MCF 10A (cell line): ENCODE measurements at regions not wholly inside any gene's neighbourhood (a gene's known extent, or its start where the extent isn't known, plus 50 kb on each side); places are given as distances from the start of the nearest gene placed in this dataset.

Source experiments
- BruUV-seq: library from RNA; stranded (reverse); fragments of 400-500 nt; replicated peaks from 2 replicates; lab custom pipeline; 2021; lab: Mats Ljungman, UMichigan
- CTCF ChIA-PET: fragments of 300-600 bp; sonication (Branson Sonifier 250); formaldehyde crosslinking; extraction: SDS; loops from one replicate; lab custom pipeline; 2021; ENCODE audit warnings: antibody characterized with exemption, inconsistent platforms; lab: Yijun Ruan, JAX
- POLR2A ChIA-PET: fragments of 300-600, 350-650 bp; sonication (Branson Sonifier 250); formaldehyde crosslinking; extraction: SDS; loops from one replicate; lab custom pipeline; 2020; ENCODE audit warnings: antibody characterized with exemption, inconsistent platforms; lab: Yijun Ruan, JAX
- DNase-seq: peaks from one replicate; pipeline ENCODE4 v3.0.0-alpha.2; 2018; ENCODE audit not compliant: unreplicated experiment
- H3K27ac Mint-ChIP-seq: one replicate; pipeline ENCODE4 v1.8.0; 2022; ENCODE audit warnings: mild to moderate bottlenecking, low read depth, mixed read lengths; ENCODE audit not compliant: unreplicated experiment
- H3K27me3 Mint-ChIP-seq: one replicate; pipeline ENCODE4 v1.8.0; 2022; ENCODE audit warnings: mixed read lengths; ENCODE audit not compliant: insufficient read depth, unreplicated experiment
- H3K36me3 Mint-ChIP-seq: one replicate; pipeline ENCODE4 v1.8.0; 2022; ENCODE audit warnings: mild to moderate bottlenecking, moderate library complexity, mixed read lengths; ENCODE audit not compliant: insufficient read depth, unreplicated experiment
- H3K4me1 Mint-ChIP-seq: one replicate; pipeline ENCODE4 v1.8.0; 2022; ENCODE audit warnings: mixed read lengths; ENCODE audit not compliant: insufficient read depth, unreplicated experiment
- H3K4me3 Mint-ChIP-seq: one replicate; pipeline ENCODE4 v1.8.0; 2022; ENCODE audit warnings: mild to moderate bottlenecking, moderate library complexity, mixed read lengths; ENCODE audit not compliant: unreplicated experiment
- H3K9me3 Mint-ChIP-seq: one replicate; pipeline ENCODE4 v1.8.0; 2022; ENCODE audit warnings: mixed read lengths; ENCODE audit not compliant: unreplicated experiment
- intact Hi-C: fragments of 100-400 bp; cut with micrococcal nuclease; formaldehyde crosslinking; loops from 2 replicates; pipeline ENCODE4 v1.14.1; 2022
- TF ChIP-seq, protein P1 (sequence below): fragments of 200-600 bp; IDR thresholded peaks from one replicate; pipeline ENCODE4 v1.8.0; 2022; ENCODE audit warnings: antibody characterized with exemption, mild to moderate bottlenecking; ENCODE audit not compliant: unreplicated experiment

DNA sequence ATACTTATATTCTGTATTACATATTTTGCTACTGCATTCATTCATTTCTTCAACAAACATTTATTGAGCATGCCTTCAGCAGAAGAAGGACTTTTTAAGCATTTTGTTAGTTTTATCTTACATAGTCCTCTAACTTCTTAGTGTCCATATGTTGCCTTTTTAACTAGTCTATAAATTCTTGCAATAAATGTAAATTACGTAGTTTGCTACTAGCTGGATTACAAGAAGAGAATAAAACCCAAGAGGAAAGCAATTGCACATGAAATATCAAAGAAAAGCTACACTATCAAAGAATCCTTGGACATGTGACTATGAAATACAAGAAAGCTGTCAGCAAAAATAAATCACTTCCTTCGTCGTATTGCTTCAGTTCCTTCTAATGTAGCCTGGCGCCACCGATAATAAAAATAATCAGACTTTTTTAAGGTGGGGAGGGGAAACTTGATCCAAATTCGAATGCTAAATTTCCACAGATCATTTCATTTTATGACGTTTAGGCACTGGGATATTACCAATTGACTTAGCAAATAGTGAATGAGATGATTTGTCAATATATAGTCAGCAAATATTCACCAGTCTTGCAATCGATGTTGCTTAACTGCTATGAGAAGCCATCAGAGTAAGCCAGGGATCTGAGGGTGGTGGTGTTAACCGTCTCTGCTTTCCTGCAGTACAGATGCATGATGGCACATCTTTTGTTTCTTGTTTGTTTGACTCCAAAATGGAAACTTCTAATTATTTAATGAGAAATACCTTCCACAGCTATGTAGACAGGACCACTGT is 258.7 kb upstream of the EXOC2 start:
- ChIA-PET CTCF (no interaction called here), POLR2A (interaction anchor here (1.1 kb wide), 1 partner anchor 276 kb away, joined by 3 read pairs; no protein-coding TSS in a partner anchor)
- TF ChIP-seq, protein P1, sequence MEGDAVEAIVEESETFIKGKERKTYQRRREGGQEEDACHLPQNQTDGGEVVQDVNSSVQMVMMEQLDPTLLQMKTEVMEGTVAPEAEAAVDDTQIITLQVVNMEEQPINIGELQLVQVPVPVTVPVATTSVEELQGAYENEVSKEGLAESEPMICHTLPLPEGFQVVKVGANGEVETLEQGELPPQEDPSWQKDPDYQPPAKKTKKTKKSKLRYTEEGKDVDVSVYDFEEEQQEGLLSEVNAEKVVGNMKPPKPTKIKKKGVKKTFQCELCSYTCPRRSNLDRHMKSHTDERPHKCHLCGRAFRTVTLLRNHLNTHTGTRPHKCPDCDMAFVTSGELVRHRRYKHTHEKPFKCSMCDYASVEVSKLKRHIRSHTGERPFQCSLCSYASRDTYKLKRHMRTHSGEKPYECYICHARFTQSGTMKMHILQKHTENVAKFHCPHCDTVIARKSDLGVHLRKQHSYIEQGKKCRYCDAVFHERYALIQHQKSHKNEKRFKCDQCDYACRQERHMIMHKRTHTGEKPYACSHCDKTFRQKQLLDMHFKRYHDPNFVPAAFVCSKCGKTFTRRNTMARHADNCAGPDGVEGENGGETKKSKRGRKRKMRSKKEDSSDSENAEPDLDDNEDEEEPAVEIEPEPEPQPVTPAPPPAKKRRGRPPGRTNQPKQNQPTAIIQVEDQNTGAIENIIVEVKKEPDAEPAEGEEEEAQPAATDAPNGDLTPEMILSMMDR, result no peak
- no peaks in the 10 kb centered on the region for H3K36me3 Mint-ChIP-seq
- no peak overlapping the region for H3K27ac Mint-ChIP-seq
- no TSS peak for BruUV-seq
- no peaks in the 10 kb centered on the region for H3K4me1 Mint-ChIP-seq
- no peak overlapping the region for H3K4me3 Mint-ChIP-seq
- H3K9me3 Mint-ChIP-seq, result no peaks in the 10 kb centered on the region
- H3K27me3 Mint-ChIP-seq, result peaks cover 36% of the 10 kb centered on the region
- DNase-seq, result no peak
- intact Hi-C loops, result no loop called here

DNA sequence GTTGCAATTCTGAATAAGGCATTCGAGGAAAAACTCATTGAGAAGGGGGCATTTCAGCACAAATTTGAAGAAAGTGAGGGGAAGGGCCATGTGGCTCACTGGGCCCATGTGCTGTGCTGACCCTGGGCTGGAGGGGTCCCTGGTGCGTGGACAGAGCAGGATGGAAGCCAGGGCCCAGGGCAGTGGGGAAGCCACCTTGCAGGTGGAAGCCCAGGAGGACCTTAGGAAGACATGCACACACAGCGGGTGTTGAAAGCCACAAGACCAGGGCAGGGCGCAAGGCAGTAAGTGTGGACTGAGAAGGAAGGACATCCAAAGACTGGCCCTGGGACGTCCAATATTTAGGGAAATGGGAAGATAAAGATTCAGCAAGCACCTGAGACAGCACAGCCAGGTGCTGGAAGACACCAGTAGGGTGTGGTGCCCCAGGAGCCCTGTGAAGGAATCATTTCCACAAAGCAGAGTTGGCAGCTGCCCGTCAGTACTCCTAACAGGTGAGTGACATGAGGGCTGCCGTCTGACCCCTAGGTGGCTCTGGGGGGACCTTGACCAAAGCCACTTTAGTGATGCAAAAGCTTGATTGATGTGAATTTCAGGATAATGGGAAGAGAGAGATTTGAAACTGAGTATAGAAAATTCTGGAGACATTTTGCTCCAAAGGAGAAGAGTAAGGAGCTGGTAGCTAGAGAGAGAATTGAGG is 254.4 kb upstream of the EXOC2 start:
- CTCF ChIA-PET, result interaction anchor here (1.1 kb wide), 1 partner anchor 21 kb away, joined by 4 read pairs; no protein-coding TSS in a partner anchor
- H3K4me1 Mint-ChIP-seq, result no peaks in the 10 kb centered on the region
- TF ChIP-seq, protein P1, result no peak
- H3K9me3 Mint-ChIP-seq, result no peaks in the 10 kb centered on the region
- BruUV-seq, result no TSS peak
- intact Hi-C loops, result no loop called here
- H3K27ac Mint-ChIP-seq, result no peak overlapping the region
- H3K27me3 Mint-ChIP-seq, result peaks cover 18% of the 10 kb centered on the region
- no peaks in the 10 kb centered on the region for H3K36me3 Mint-ChIP-seq
- H3K4me3 Mint-ChIP-seq, result no peak overlapping the region
- POLR2A ChIA-PET, result interaction anchor here (0.7 to 0.8 kb wide), 2 partner anchors 45 to 378 kb away, joined by 3 read pairs; no protein-coding TSS in a partner anchor
- DNase-seq, result no peak

DNA sequence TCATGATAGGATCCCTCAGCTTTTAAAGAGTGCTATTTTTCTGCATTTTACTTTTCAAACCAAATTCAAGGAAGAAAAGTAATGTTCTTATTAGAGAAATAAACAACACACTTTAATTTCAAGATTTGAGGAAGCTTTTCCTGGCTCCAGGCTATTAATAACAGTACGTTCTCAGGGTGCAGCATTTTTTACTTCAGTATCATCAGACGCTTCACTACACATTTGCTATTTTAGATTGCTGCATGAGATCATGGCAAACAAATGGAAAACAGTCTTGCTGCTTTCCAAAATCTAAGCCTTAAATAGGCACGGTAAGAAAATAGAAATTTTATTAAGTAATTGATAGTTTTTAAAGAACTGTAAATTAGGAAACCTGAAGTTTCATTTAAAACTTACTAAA is 253.6 kb upstream of the EXOC2 start:
- TF ChIP-seq, protein P1, result no peak
- H3K27me3 Mint-ChIP-seq, result peaks cover 12% of the 10 kb centered on the region
- H3K36me3 Mint-ChIP-seq, result no peaks in the 10 kb centered on the region
- intact Hi-C loops, result no loop called here
- ChIA-PET POLR2A (interaction anchor here (0.8 to 1.5 kb wide), 2 partner anchors 117 to 379 kb away, joined by 3 read pairs; no protein-coding TSS in a partner anchor), CTCF (interaction anchor here (1.1 kb wide), 1 partner anchor 22 kb away, joined by 4 read pairs; no protein-coding TSS in a partner anchor)
- no peak overlapping the region for H3K27ac Mint-ChIP-seq
- DNase-seq, result no peak
- H3K4me1 Mint-ChIP-seq, result no peaks in the 10 kb centered on the region
- H3K4me3 Mint-ChIP-seq, result no peak overlapping the region
- BruUV-seq, result no TSS peak
- no peaks in the 10 kb centered on the region for H3K9me3 Mint-ChIP-seq
